Hepatocyte (in vitro differentiated cells): ENCODE measurements at regions not wholly inside any gene's neighbourhood (a gene's known extent, or its start where the extent isn't known, plus 50 kb on each side); places are given as distances from the start of the nearest gene placed in this dataset.

Experiments
- DNase-seq: peaks from one replicate; pipeline ENCODE4 v3.0.0-alpha.2; 2016; ENCODE audit warnings: low spot score
- H2AFZ ChIP-seq: fragments of 200-600 bp; sonication (generic); 2 replicates; pipeline ENCODE4 v1.6.0; 2016; ENCODE audit warnings: antibody characterized with exemption, mild to moderate bottlenecking
- H3K27ac ChIP-seq: fragments of 200-600 bp; sonication (generic); 2 replicates; pipeline ENCODE4 v1.5.1; 2016; ENCODE audit warnings: mild to moderate bottlenecking
- H3K27me3 ChIP-seq: fragments of 200-600 bp; sonication (generic); 2 replicates; pipeline ENCODE4 v1.6.1; 2016
- H3K36me3 ChIP-seq: fragments of 200-600 bp; sonication (generic); replicated peaks from 2 replicates; pipeline ENCODE4 v1.5.1; 2016; ENCODE audit warnings: low read depth; ENCODE audit not compliant: insufficient read depth
- H3K4me1 ChIP-seq: fragments of 200-600 bp; sonication (generic); 2 replicates; pipeline ENCODE4 v1.5.1; 2016; ENCODE audit warnings: mild to moderate bottlenecking, moderate library complexity; ENCODE audit not compliant: insufficient read depth
- H3K4me2 ChIP-seq: fragments of 200-600 bp; sonication (generic); 2 replicates; pipeline ENCODE4 v1.6.0; 2016
- H3K4me3 ChIP-seq: fragments of 200-600 bp; sonication (generic); 2 replicates; pipeline ENCODE4 v1.5.1; 2016; ENCODE audit warnings: mild to moderate bottlenecking
- H3K79me2 ChIP-seq: fragments of 200-600 bp; sonication (generic); 2 replicates; pipeline ENCODE4 v1.6.0; 2017; ENCODE audit warnings: mild to moderate bottlenecking
- H3K9me2 ChIP-seq: fragments of 200-600 bp; sonication (generic); replicated peaks from 2 replicates; pipeline ENCODE4 v1.6.0; 2017; ENCODE audit warnings: mild to moderate bottlenecking; ENCODE audit not compliant: insufficient read depth
- H3K9me3 ChIP-seq: fragments of 200-600 bp; sonication (generic); 2 replicates; pipeline ENCODE4 v1.5.1; 2016; ENCODE audit warnings: low read depth, mild to moderate bottlenecking
- H4K20me1 ChIP-seq: fragments of 200-600 bp; sonication (generic); 2 replicates; pipeline ENCODE4 v1.6.0; 2016; ENCODE audit warnings: mild to moderate bottlenecking; ENCODE audit not compliant: insufficient read depth, poor library complexity, severe bottlenecking
- EZH2 ChIP-seq: fragments of 200-600 bp; sonication (generic); IDR thresholded peaks from 2 replicates; pipeline ENCODE4 v1.6.1; 2016; ENCODE audit warnings: antibody characterized with exemption, mild to moderate bottlenecking, borderline replicate concordance
- EZH2phosphoT487 ChIP-seq: fragments of 200-600 bp; sonication (generic); IDR thresholded peaks from one replicate; pipeline ENCODE4 v1.6.1; 2018; ENCODE audit warnings: antibody characterized with exemption, mild to moderate bottlenecking, low read depth, moderate library complexity; ENCODE audit not compliant: unreplicated experiment, severe bottlenecking
- WGBS: methylation state at CpG from one replicate; pipeline ENCODE4 v1.1.6; 2016; ENCODE audit warnings: low lambda C conversion rate; ENCODE audit errors: missing lambda C conversion rate; 5-methylcytosine and 5-hydroxymethylcytosine counted together
- TF ChIP-seq, protein P1 (sequence below): fragments of 200-600 bp; sonication (generic); IDR thresholded peaks from 2 replicates; pipeline ENCODE4 v1.5.1; 2016; ENCODE audit warnings: antibody characterized with exemption, mild to moderate bottlenecking; ENCODE audit not compliant: poor library complexity

DNA sequence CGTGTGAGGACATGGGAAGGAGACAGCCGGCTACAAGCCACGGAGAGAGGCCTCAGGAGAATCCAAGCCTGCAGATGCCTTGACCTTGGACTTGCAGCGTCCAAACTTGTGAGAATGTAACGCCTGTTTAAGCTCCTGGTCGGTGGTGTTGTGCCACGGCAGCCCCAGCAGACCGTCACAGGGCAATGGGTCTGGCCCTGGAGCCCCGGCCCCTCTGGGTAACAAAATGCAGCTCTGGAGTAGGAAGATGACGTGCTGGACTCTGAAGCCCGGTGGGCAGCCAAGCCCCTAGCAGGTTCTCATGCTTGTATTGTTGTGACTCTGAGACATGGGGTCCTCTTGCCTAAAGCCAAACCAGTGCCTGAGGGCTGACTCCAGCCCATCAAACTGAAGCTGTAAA, 174.7 kb downstream of the IRX2 start:
- DNase-seq: no peak
- no peaks in the 10 kb centered on the region for H3K36me3 ChIP-seq
- H3K9me3 ChIP-seq: no peaks in the 10 kb centered on the region
- no peaks in the 10 kb centered on the region for H3K9me2 ChIP-seq
- no peaks in the 10 kb centered on the region for H4K20me1 ChIP-seq
- no peak overlapping the region for H3K27ac ChIP-seq
- no peak overlapping the region for H3K4me3 ChIP-seq
- no peaks in the 10 kb centered on the region for H3K27me3 ChIP-seq
- H3K4me2 ChIP-seq: no peak overlapping the region
- 86% methylated on average over 11 of the region's 11 CpGs for WGBS
- TF ChIP-seq EZH2: no peak
- TF ChIP-seq, protein P1, sequence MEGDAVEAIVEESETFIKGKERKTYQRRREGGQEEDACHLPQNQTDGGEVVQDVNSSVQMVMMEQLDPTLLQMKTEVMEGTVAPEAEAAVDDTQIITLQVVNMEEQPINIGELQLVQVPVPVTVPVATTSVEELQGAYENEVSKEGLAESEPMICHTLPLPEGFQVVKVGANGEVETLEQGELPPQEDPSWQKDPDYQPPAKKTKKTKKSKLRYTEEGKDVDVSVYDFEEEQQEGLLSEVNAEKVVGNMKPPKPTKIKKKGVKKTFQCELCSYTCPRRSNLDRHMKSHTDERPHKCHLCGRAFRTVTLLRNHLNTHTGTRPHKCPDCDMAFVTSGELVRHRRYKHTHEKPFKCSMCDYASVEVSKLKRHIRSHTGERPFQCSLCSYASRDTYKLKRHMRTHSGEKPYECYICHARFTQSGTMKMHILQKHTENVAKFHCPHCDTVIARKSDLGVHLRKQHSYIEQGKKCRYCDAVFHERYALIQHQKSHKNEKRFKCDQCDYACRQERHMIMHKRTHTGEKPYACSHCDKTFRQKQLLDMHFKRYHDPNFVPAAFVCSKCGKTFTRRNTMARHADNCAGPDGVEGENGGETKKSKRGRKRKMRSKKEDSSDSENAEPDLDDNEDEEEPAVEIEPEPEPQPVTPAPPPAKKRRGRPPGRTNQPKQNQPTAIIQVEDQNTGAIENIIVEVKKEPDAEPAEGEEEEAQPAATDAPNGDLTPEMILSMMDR: no peak
- no peak for TF ChIP-seq EZH2phosphoT487
- H2AFZ ChIP-seq: no peak overlapping the region
- no peaks in the 10 kb centered on the region for H3K4me1 ChIP-seq
- no peaks in the 10 kb centered on the region for H3K79me2 ChIP-seq

DNA sequence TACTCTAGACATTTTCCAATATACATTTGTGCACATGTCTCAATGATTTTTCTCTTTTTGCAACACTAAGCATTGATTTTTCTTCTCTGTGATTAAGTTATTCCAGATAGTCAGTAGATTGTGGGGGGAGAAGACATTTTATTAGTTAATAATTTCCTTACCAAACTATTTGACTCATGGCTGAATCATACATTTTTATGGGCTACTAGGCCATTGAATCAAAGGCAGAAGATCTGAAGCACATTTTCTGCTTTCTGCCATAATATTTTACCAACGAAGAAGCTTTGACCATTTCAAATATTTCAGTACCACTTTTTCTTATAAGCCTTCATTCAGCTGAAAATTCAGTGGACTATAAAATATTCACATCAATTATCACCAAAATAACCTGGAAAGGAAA, 175.6 kb downstream of the IRX2 start:
- H3K36me3 ChIP-seq: no peaks in the 10 kb centered on the region
- H4K20me1 ChIP-seq: no peaks in the 10 kb centered on the region
- 73% methylated on average over 1 of the region's 1 CpG for WGBS
- H3K4me2 ChIP-seq: no peak overlapping the region
- no peak overlapping the region for H2AFZ ChIP-seq
- no peaks in the 10 kb centered on the region for H3K79me2 ChIP-seq
- no peak overlapping the region for H3K27ac ChIP-seq
- no peaks in the 10 kb centered on the region for H3K27me3 ChIP-seq
- no peaks in the 10 kb centered on the region for H3K9me3 ChIP-seq
- H3K4me3 ChIP-seq: no peak overlapping the region
- H3K9me2 ChIP-seq: no peaks in the 10 kb centered on the region
- no peaks in the 10 kb centered on the region for H3K4me1 ChIP-seq
- no peak for DNase-seq
- TF ChIP-seq EZH2phosphoT487 (no peak), EZH2 (no peak)
- TF ChIP-seq, protein P1: no peak

GRCh38 chr5:2575292-2575691, 176.2 kb downstream of the IRX2 start:
- Histone ChIP-seq H3K9me2 (no peaks in the 10 kb centered on the region), H3K27ac (no peak overlapping the region), H3K4me1 (no peaks in the 10 kb centered on the region), H3K36me3 (no peaks in the 10 kb centered on the region), H3K79me2 (no peaks in the 10 kb centered on the region), H2AFZ (no peak overlapping the region), H3K4me2 (no peak overlapping the region), H3K4me3 (no peak overlapping the region), H3K27me3 (no peaks in the 10 kb centered on the region), H4K20me1 (no peaks in the 10 kb centered on the region), H3K9me3 (no peaks in the 10 kb centered on the region)
- DNase-seq: no peak
- TF ChIP-seq EZH2 (no peak), EZH2phosphoT487 (no peak)
- TF ChIP-seq, protein P1: no peak
- 25% methylated on average over 3 of the region's 3 CpGs for WGBS

DNA sequence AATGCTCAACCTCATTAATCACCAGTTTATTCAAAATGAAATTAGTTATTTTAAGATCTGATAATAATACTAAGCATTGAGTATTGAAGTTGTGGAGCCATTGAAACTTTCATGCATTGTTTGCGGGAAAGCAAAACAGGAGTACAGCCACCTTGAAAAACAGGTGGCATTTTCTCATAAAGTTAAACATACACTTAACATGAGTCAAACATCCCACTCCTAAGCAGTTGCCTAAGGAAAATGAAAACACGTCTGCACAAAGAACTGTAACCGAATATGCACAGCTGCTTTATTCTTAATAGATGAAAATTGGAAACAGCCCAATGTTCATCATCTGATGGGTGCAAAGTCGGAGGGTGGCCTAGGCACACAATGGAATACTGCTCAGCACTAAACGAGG, 177.3 kb downstream of the IRX2 start:
- WGBS: 82% methylated on average over 5 of the region's 5 CpGs
- no peak overlapping the region for H3K27ac ChIP-seq
- H3K79me2 ChIP-seq: no peaks in the 10 kb centered on the region
- no peaks in the 10 kb centered on the region for H3K9me3 ChIP-seq
- no peak overlapping the region for H3K4me2 ChIP-seq
- no peaks in the 10 kb centered on the region for H3K36me3 ChIP-seq
- no peaks in the 10 kb centered on the region for H4K20me1 ChIP-seq
- no peak overlapping the region for H3K4me3 ChIP-seq
- H3K4me1 ChIP-seq: no peaks in the 10 kb centered on the region
- no peak for DNase-seq
- no peak for TF ChIP-seq EZH2phosphoT487
- TF ChIP-seq, protein P1: no peak
- TF ChIP-seq EZH2: no peak
- H2AFZ ChIP-seq: no peak overlapping the region
- H3K9me2 ChIP-seq: no peaks in the 10 kb centered on the region
- H3K27me3 ChIP-seq: no peaks in the 10 kb centered on the region
